HG02642 (cell line): ENCODE measurements at regions not wholly inside any gene's neighbourhood (a gene's known extent, or its start where the extent isn't known, plus 50 kb on each side); places are given as distances from the start of the nearest gene placed in this dataset.
"Not testable (repeated sequence)": the region's sequence is repeated elsewhere in the genome, so short reads cannot be mapped to it uniquely, and the experiment has no call there.

ENCODE experiments used
- ATAC-seq: cut with Tn5 transposase; IDR thresholded peaks from one replicate; pipeline ENCODE4 v1.9.1; 2021; ENCODE audit warnings: mild to moderate bottlenecking; ENCODE audit not compliant: unreplicated experiment, poor library complexity

- no peak for ATAC-seq
These were observed 161.5 kb downstream of the NRIP1 start for GRCh38 chr21:14903172-14903865.

GRCh38 chr21:14901482-14901958 lies 163.3 kb downstream of the NRIP1 start:
- peak; percentile 89 for ATAC-seq

- ATAC-seq: no peak
These were observed 164.2 kb downstream of the NRIP1 start for GRCh38 chr21:14900611-14901010.

- no peak for ATAC-seq
These were observed 164.7 kb downstream of the NRIP1 start for GRCh38 chr21:14900058-14900457.

GRCh38 chr21:14895792-14896191 lies 169.0 kb downstream of the NRIP1 start:
- ATAC-seq: no peak

GRCh38 chr21:14890141-14890540 lies 174.7 kb downstream of the NRIP1 start:
- ATAC-seq: no peak

- ATAC-seq: no peak
These were observed 175.6 kb downstream of the NRIP1 start for GRCh38 chr21:14889080-14889810.

- ATAC-seq: no peak
These were observed 176.6 kb downstream of the NRIP1 start for GRCh38 chr21:14888202-14888601.

- ATAC-seq: no peak
These were observed 178.8 kb downstream of the NRIP1 start for GRCh38 chr21:14886001-14886400.

GRCh38 chr21:14883351-14883750 lies 181.4 kb downstream of the NRIP1 start:
- ATAC-seq: no peak

- ATAC-seq: not testable (repeated sequence)
These were observed 182.3 kb downstream of the NRIP1 start for GRCh38 chr21:14882545-14882944.

GRCh38 chr21:14881863-14882499 lies 182.8 kb downstream of the NRIP1 start:
- ATAC-seq: no peak

- ATAC-seq: no peak
These were observed 183.9 kb downstream of the NRIP1 start for GRCh38 chr21:14880922-14881321.

- no peak for ATAC-seq
These were observed 185.3 kb downstream of the NRIP1 start for GRCh38 chr21:14879458-14879857.

GRCh38 chr21:14878971-14879370 lies 185.8 kb downstream of the NRIP1 start:
- ATAC-seq: no peak

- ATAC-seq: peak; percentile 50
These were observed 187.1 kb downstream of the NRIP1 start for GRCh38 chr21:14877581-14878228.

GRCh38 chr21:14876524-14876840 lies 188.3 kb downstream of the NRIP1 start:
- no peak for ATAC-seq

GRCh38 chr21:14875704-14876523 lies 188.9 kb downstream of the NRIP1 start:
- peak; percentile 72 for ATAC-seq

- no peak for ATAC-seq
These were observed 189.6 kb downstream of the NRIP1 start for GRCh38 chr21:14875186-14875585.

GRCh38 chr21:14874379-14874778 lies 190.4 kb downstream of the NRIP1 start:
- no peak for ATAC-seq
